K562 (cell line): ENCODE measurements at regions not wholly inside any gene's neighbourhood (a gene's known extent, or its start where the extent isn't known, plus 50 kb on each side); places are given as distances from the start of the nearest gene placed in this dataset.

Experiments used
- ILK ChIP-seq: fragments of 450-650 bp; IDR thresholded peaks from 2 replicates; pipeline ENCODE4 v1.6.1; 2016; ENCODE audit warnings: missing genetic modification characterization, low read depth, mild to moderate bottlenecking, missing compliant biosample characterization, moderate library complexity, borderline replicate concordance
- KAT8 ChIP-seq: fragments of 450-650 bp; IDR thresholded peaks from 2 replicates; pipeline ENCODE4 v1.6.1; 2016; ENCODE audit warnings: low read depth, mild to moderate bottlenecking
- KLF1 ChIP-seq: fragments of 450-650 bp; IDR thresholded peaks from 2 replicates; pipeline ENCODE4 v1.6.1; 2016; ENCODE audit warnings: missing genetic modification characterization, missing compliant biosample characterization
- MAFF ChIP-seq: IDR thresholded peaks from 2 replicates; pipeline ENCODE4 v1.6.1; 2012; ENCODE audit warnings: low read length, improper control_type of control experiment
- PHF21A ChIP-seq: fragments of 450-650 bp; IDR thresholded peaks from 2 replicates; pipeline ENCODE4 v1.6.1; 2017; ENCODE audit warnings: low read depth, borderline replicate concordance
- POLR2AphosphoS5 ChIP-seq: IDR thresholded peaks from 2 replicates; pipeline ENCODE4 v1.6.1; 2011; ENCODE audit warnings: mild to moderate bottlenecking, low read depth, low read length, moderate library complexity; ENCODE audit not compliant: control insufficient read depth, insufficient read depth
- ZNF239 ChIP-seq: fragments of 250-450 bp; sonication (Bioruptor Pico); IDR thresholded peaks from 2 replicates; pipeline ENCODE4 v1.4.0; 2020; ENCODE audit warnings: mild to moderate bottlenecking
- ZNF830 ChIP-seq: fragments of 250-450 bp; sonication (Bioruptor Pico); IDR thresholded peaks from 2 replicates; pipeline ENCODE4 v1.5.0; 2021; ENCODE audit warnings: mild to moderate bottlenecking
- TF ChIP-seq, protein P1 (sequence below): fragments of 150-350 bp; conservative IDR thresholded peaks from 2 replicates; pipeline ENCODE4 v1.6.1; 2014; ENCODE audit warnings: low read length
- TF ChIP-seq, protein P2 (sequence below), 2 experiments: fragments of 450-650 bp in 1 of 2; sonication (generic) in 1 of 2; formaldehyde crosslinking; conservative IDR thresholded peaks; 2 replicates each; pipeline versions ENCODE4 v1.4.0 to v1.8.1; 2020 to 2022; ENCODE audit warnings: mild to moderate bottlenecking in 1 of 2, missing genetic modification reagents in 1 of 2
- TF ChIP-seq, protein P3 (sequence below): sonication (generic); IDR thresholded peaks from 2 replicates; pipeline ENCODE4 v1.6.1; 2016
- TF ChIP-seq, protein P4 (sequence below): fragments of 450-650 bp; formaldehyde crosslinking; conservative IDR thresholded peaks from 2 replicates; pipeline ENCODE4 v1.4.0; 2022; ENCODE audit warnings: mild to moderate bottlenecking, missing genetic modification characterization
- TF ChIP-seq, protein P5 (sequence below): fragments of 450-650 bp; formaldehyde crosslinking; IDR thresholded peaks from 2 replicates; pipeline ENCODE4 v1.4.0; 2020; ENCODE audit warnings: mild to moderate bottlenecking, moderate library complexity

DNA sequence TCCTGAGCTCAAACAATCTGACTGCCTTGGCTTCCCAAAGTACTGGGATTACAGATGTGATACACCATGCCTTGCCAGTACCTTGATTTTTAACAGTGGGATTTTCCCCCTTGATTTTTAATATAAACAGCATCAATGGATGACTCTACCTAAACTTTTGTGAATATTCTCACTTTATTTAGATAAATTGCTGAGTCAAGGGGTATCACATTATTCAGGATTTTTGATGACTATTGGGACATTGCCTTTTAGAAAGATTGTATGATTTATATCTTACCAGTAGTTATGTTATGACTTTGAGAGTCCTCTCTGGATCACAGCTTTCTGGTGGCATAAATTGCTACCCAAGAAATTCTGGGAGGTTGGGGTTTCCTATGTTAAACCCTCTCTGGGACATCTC, 112.5 kb upstream of the SPAG17 start (continued):
- TF ChIP-seq, protein P1, sequence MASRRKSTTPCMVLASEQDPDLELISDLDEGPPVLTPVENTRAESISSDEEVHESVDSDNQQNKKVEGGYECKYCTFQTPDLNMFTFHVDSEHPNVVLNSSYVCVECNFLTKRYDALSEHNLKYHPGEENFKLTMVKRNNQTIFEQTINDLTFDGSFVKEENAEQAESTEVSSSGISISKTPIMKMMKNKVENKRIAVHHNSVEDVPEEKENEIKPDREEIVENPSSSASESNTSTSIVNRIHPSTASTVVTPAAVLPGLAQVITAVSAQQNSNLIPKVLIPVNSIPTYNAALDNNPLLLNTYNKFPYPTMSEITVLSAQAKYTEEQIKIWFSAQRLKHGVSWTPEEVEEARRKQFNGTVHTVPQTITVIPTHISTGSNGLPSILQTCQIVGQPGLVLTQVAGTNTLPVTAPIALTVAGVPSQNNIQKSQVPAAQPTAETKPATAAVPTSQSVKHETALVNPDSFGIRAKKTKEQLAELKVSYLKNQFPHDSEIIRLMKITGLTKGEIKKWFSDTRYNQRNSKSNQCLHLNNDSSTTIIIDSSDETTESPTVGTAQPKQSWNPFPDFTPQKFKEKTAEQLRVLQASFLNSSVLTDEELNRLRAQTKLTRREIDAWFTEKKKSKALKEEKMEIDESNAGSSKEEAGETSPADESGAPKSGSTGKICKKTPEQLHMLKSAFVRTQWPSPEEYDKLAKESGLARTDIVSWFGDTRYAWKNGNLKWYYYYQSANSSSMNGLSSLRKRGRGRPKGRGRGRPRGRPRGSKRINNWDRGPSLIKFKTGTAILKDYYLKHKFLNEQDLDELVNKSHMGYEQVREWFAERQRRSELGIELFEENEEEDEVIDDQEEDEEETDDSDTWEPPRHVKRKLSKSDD, result no peak
- TF ChIP-seq, protein P2, sequence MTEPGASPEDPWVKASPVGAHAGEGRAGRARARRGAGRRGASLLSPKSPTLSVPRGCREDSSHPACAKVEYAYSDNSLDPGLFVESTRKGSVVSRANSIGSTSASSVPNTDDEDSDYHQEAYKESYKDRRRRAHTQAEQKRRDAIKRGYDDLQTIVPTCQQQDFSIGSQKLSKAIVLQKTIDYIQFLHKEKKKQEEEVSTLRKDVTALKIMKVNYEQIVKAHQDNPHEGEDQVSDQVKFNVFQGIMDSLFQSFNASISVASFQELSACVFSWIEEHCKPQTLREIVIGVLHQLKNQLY (CRISPR knock-in tag; conservative IDR thresholded peaks at IDR 0.05), result no peak
- TF ChIP-seq, protein P3, sequence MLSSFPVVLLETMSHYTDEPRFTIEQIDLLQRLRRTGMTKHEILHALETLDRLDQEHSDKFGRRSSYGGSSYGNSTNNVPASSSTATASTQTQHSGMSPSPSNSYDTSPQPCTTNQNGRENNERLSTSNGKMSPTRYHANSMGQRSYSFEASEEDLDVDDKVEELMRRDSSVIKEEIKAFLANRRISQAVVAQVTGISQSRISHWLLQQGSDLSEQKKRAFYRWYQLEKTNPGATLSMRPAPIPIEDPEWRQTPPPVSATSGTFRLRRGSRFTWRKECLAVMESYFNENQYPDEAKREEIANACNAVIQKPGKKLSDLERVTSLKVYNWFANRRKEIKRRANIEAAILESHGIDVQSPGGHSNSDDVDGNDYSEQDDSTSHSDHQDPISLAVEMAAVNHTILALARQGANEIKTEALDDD, result no peak
- peak; percentile 41; the same call in 1 of the 2 replicates for TF ChIP-seq ZNF239
- TF ChIP-seq ZNF830 (CRISPR knock-in tag), result no peak
- TF ChIP-seq MAFF, result 0 out of 2 replicates have a peak, but pooled peaks have one; percentile 19
- no peak for TF ChIP-seq PHF21A
- TF ChIP-seq, protein P4, sequence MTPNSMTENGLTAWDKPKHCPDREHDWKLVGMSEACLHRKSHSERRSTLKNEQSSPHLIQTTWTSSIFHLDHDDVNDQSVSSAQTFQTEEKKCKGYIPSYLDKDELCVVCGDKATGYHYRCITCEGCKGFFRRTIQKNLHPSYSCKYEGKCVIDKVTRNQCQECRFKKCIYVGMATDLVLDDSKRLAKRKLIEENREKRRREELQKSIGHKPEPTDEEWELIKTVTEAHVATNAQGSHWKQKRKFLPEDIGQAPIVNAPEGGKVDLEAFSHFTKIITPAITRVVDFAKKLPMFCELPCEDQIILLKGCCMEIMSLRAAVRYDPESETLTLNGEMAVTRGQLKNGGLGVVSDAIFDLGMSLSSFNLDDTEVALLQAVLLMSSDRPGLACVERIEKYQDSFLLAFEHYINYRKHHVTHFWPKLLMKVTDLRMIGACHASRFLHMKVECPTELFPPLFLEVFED, result no peak
- TF ChIP-seq KAT8, result no peak
- no peak for TF ChIP-seq KLF1 (tag)
- TF ChIP-seq POLR2AphosphoS5, result no peak
- TF ChIP-seq ILK (tag), result no peak
- TF ChIP-seq, protein P5, sequence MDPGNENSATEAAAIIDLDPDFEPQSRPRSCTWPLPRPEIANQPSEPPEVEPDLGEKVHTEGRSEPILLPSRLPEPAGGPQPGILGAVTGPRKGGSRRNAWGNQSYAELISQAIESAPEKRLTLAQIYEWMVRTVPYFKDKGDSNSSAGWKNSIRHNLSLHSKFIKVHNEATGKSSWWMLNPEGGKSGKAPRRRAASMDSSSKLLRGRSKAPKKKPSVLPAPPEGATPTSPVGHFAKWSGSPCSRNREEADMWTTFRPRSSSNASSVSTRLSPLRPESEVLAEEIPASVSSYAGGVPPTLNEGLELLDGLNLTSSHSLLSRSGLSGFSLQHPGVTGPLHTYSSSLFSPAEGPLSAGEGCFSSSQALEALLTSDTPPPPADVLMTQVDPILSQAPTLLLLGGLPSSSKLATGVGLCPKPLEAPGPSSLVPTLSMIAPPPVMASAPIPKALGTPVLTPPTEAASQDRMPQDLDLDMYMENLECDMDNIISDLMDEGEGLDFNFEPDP, result no peak
